GM23338 (cell line): ENCODE measurements at regions not wholly inside any gene's neighbourhood (a gene's known extent, or its start where the extent isn't known, plus 50 kb on each side); places are given as distances from the start of the nearest gene placed in this dataset.

ENCODE experiments used
- ATAC-seq: fragments of 200-7000 bp; cut with Tn5 transposase; 3 replicates; pipeline ENCODE4 v1.9.1; 2020
- DNase-seq: peaks from one replicate; pipeline ENCODE4 v3.0.0-alpha.2; 2015; ENCODE audit warnings: low spot score
- H2AFZ ChIP-seq: fragments of 200-600 bp; sonication (generic); 2 replicates; pipeline ENCODE4 v1.8.0; 2016; ENCODE audit warnings: antibody characterized with exemption, mild to moderate bottlenecking, moderate library complexity
- H3F3A ChIP-seq: fragments of 200-600 bp; sonication (generic); replicated peaks from 2 replicates; pipeline ENCODE4 v1.8.0; 2017; ENCODE audit warnings: antibody characterized with exemption, mixed run types, low read depth
- H3K27ac ChIP-seq: fragments of 200-600 bp; sonication (generic); 2 replicates; pipeline ENCODE4 v1.6.1; 2016; ENCODE audit warnings: low read depth
- H3K27me3 ChIP-seq: fragments of 200-600 bp; sonication (generic); 2 replicates; pipeline ENCODE4 v1.8.0; 2016; ENCODE audit warnings: mild to moderate bottlenecking, mixed run types, moderate library complexity; ENCODE audit not compliant: insufficient read depth
- H3K36me3 ChIP-seq: fragments of 200-600 bp; sonication (generic); 2 replicates; pipeline ENCODE4 v1.8.0; 2016; ENCODE audit warnings: mild to moderate bottlenecking; ENCODE audit not compliant: insufficient read depth
- H3K4me1 ChIP-seq: fragments of 200-600 bp; sonication (generic); 2 replicates; pipeline ENCODE4 v1.8.0; 2016; ENCODE audit warnings: mild to moderate bottlenecking, moderate library complexity; ENCODE audit not compliant: insufficient read depth
- H3K4me2 ChIP-seq: fragments of 200-600 bp; sonication (generic); 2 replicates; pipeline ENCODE4 v1.7.1; 2017; ENCODE audit warnings: mixed run types
- H3K4me3 ChIP-seq: fragments of 200-600 bp; sonication (generic); 2 replicates; pipeline ENCODE4 v1.6.1; 2016; ENCODE audit warnings: mixed run types
- H3K79me2 ChIP-seq: fragments of 200-600 bp; sonication (generic); replicated peaks from 2 replicates; pipeline ENCODE4 v1.8.0; 2017; ENCODE audit warnings: mild to moderate bottlenecking; ENCODE audit not compliant: insufficient read depth
- H3K9me2 ChIP-seq: fragments of 200-600 bp; sonication (generic); 2 replicates; pipeline ENCODE4 v1.8.0; 2017; ENCODE audit not compliant: insufficient read depth
- H4K20me1 ChIP-seq: fragments of 200-600 bp; sonication (generic); replicated peaks from 2 replicates; pipeline ENCODE4 v1.8.0; 2017; ENCODE audit warnings: mild to moderate bottlenecking; ENCODE audit not compliant: insufficient read depth
- H3K27ac Mint-ChIP-seq: 2 replicates; pipeline ENCODE4 v1.8.0; 2020; ENCODE audit warnings: inconsistent platforms, mild to moderate bottlenecking, moderate library complexity, mixed read lengths
- H3K27me3 Mint-ChIP-seq: 3 replicates; pipeline ENCODE4 v1.8.0; 2022; ENCODE audit warnings: low read depth, mild to moderate bottlenecking, moderate library complexity, mixed read lengths, inconsistent platforms; ENCODE audit not compliant: insufficient read depth, poor library complexity
- H3K36me3 Mint-ChIP-seq: 3 replicates; pipeline ENCODE4 v1.8.0; 2021; ENCODE audit warnings: low read depth, mild to moderate bottlenecking, inconsistent platforms, moderate library complexity, mixed read lengths
- H3K4me1 Mint-ChIP-seq: 3 replicates; pipeline ENCODE4 v1.8.0; 2020; ENCODE audit warnings: mild to moderate bottlenecking, inconsistent platforms, mixed read lengths
- H3K4me3 Mint-ChIP-seq: 3 replicates; pipeline ENCODE4 v1.8.0; 2021; ENCODE audit warnings: moderate library complexity, mild to moderate bottlenecking, inconsistent platforms, mixed read lengths
- H3K9me3 Mint-ChIP-seq: 3 replicates; pipeline ENCODE4 v1.8.0; 2020; ENCODE audit warnings: moderate library complexity, mild to moderate bottlenecking, inconsistent platforms, mixed read lengths
- CREB1 ChIP-seq: fragments of 250-450 bp; sonication (Bioruptor Pico); IDR thresholded peaks from 2 replicates; pipeline ENCODE4 v1.5.0; 2020; ENCODE audit warnings: low read depth, mild to moderate bottlenecking, moderate library complexity
- ETS1 ChIP-seq: IDR thresholded peaks from 2 replicates; pipeline ENCODE4 v1.6.1; 2016; ENCODE audit warnings: antibody characterized with exemption
- EZH2 ChIP-seq: fragments of 200-600 bp; sonication (generic); IDR thresholded peaks from one replicate; pipeline ENCODE4 v1.8.0; 2017; ENCODE audit warnings: antibody characterized with exemption, mild to moderate bottlenecking, low read depth; ENCODE audit not compliant: unreplicated experiment
- EZH2phosphoT487 ChIP-seq: fragments of 200-600 bp; sonication (generic); IDR thresholded peaks from one replicate; pipeline ENCODE4 v1.8.1; 2018; ENCODE audit warnings: antibody characterized with exemption; ENCODE audit not compliant: unreplicated experiment
- JUNB ChIP-seq: IDR thresholded peaks from one replicate; pipeline ENCODE4 v1.6.1; 2016; ENCODE audit warnings: antibody characterized with exemption; ENCODE audit not compliant: unreplicated experiment
- NANOG ChIP-seq: IDR thresholded peaks from 2 replicates; pipeline ENCODE4 v1.6.1; 2016; ENCODE audit warnings: antibody characterized with exemption, borderline replicate concordance
- POLR2AphosphoS5 ChIP-seq: IDR thresholded peaks from 2 replicates; pipeline ENCODE4 v1.6.1; 2016; ENCODE audit warnings: antibody characterized with exemption, low read depth
- REST ChIP-seq: IDR thresholded peaks from one replicate; pipeline ENCODE4 v1.6.1; 2018; ENCODE audit warnings: antibody characterized with exemption; ENCODE audit not compliant: unreplicated experiment
- STAT1 ChIP-seq: IDR thresholded peaks from one replicate; pipeline ENCODE4 v1.6.1; 2016; ENCODE audit warnings: antibody characterized with exemption; ENCODE audit not compliant: unreplicated experiment
- ZNF114 ChIP-seq: fragments of 250-450 bp; sonication (Bioruptor Pico); IDR thresholded peaks from 2 replicates; pipeline ENCODE4 v1.5.0; 2020; ENCODE audit warnings: mild to moderate bottlenecking, moderate library complexity
- ZNF462 ChIP-seq: fragments of 250-450 bp; sonication (Bioruptor Pico); IDR thresholded peaks from 2 replicates; pipeline ENCODE4 v1.5.0; 2020; ENCODE audit warnings: mild to moderate bottlenecking, moderate library complexity

- TF ChIP-seq REST: no peak
These were observed 237.3 kb upstream of the CDH5 start (continued) for GRCh38 chr16:66129196-66129595.

- peaks cover 30% of the 10 kb centered on the region for H3K4me1 Mint-ChIP-seq
- Histone ChIP-seq H2AFZ (0 out of 2 replicates have a peak overlapping the region, but pooled peaks have one; percentile 90), H3F3A (no peaks in the 10 kb centered on the region), H3K27me3 (0 out of 2 replicates have a peak, but pooled peaks cover 2% of the 10 kb centered on the region), H3K36me3 (no peaks in the 10 kb centered on the region), H3K27ac (no peak overlapping the region), H3K79me2 (no peaks in the 10 kb centered on the region), H3K4me2 (peak overlapping the region; percentile 51), H3K9me2 (no peaks in the 10 kb centered on the region), H3K4me3 (no peak overlapping the region), H3K4me1 (peaks cover 21% of the 10 kb centered on the region), H4K20me1 (no peaks in the 10 kb centered on the region)
- ATAC-seq (no peak), DNase-seq (no peak)
- no peak overlapping the region for H3K4me3 Mint-ChIP-seq
- H3K27me3 Mint-ChIP-seq: peaks cover 3% of the 10 kb centered on the region
- H3K9me3 Mint-ChIP-seq: no peaks in the 10 kb centered on the region
- H3K27ac Mint-ChIP-seq: no peak overlapping the region
- no peaks in the 10 kb centered on the region for H3K36me3 Mint-ChIP-seq
- no peak for TF ChIP-seq ETS1
- no peak for TF ChIP-seq CREB1 (CRISPR knock-in tag)
- no peak for TF ChIP-seq REST
- no peak for TF ChIP-seq POLR2AphosphoS5
- no peak for TF ChIP-seq ZNF114
- no peak for TF ChIP-seq ZNF462 (CRISPR knock-in tag)
- no peak for TF ChIP-seq EZH2
- no peak for TF ChIP-seq JUNB
- TF ChIP-seq NANOG: no peak
- no peak for TF ChIP-seq EZH2phosphoT487
- TF ChIP-seq STAT1: no peak
These were observed 238.1 kb upstream of the CDH5 start for GRCh38 chr16:66128371-66128770.
